DMS153 treated with DMSO at 0.1 percent for 48 hours (cell line): ENCODE measurements at regions not wholly inside any gene's neighbourhood (a gene's known extent, or its start where the extent isn't known, plus 50 kb on each side); places are given as distances from the start of the nearest gene placed in this dataset.
"Not testable (repeated sequence)": the region's sequence is repeated elsewhere in the genome, so short reads cannot be mapped to it uniquely, and the experiment has no call there.

Experiments used
- DNase-seq: peaks from one replicate; lab custom pipeline; 2025; ENCODE audit not compliant: unreplicated experiment; lab: John Stamatoyannopoulos, UW

- DNase-seq, result no peak
Measured at GRCh38 chr6:144429753-144430152, 144.6 kb downstream of the UTRN start.

DNA sequence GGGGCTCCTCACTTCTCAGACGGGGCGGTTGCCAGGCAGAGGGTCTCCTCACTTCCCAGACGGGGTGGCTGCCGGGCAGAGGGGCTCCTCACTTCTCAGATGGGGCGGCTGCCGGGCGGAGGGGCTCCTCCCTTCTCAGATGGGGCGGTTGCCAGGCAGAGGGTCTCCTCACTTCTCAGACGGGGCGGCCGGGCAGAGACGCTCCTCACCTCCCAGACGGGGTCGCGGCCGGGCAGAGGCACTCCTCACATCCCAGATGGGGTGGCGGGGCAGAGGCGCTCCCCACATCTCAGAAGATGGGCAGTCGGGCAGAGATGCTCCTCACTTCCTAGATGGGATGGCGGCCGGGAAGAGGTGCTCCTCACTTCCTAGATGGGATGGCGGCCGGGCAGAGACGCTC is 148.3 kb downstream of the UTRN start:
- DNase-seq, result not testable (repeated sequence)

GRCh38 chr6:144434308-144434990 is 149.3 kb downstream of the UTRN start:
- no peak for DNase-seq

GRCh38 chr6:144435602-144436426 is 150.7 kb downstream of the UTRN start:
- no peak for DNase-seq

DNA sequence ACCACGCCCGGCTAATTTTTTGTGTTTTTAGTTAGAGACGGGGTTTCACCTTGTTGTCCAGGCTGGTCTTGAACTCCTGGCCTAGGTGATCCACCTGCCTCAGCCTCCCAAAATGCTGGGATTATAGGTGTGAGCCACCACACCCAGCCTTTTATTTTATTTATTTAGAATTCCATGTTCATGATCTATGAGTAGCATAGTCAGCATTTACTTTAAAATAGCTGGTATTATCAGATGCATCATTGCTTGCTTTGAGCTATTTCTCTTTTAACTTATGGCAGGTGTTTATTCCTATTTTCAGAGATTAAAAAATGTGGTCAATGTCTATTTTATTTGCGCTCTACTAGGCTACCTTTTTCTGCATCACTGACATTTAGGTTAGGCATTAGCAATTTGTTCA is 152.0 kb downstream of the UTRN start:
- no peak for DNase-seq

GRCh38 chr6:144438103-144438502 is 153.0 kb downstream of the UTRN start:
- DNase-seq, result no peak

DNA sequence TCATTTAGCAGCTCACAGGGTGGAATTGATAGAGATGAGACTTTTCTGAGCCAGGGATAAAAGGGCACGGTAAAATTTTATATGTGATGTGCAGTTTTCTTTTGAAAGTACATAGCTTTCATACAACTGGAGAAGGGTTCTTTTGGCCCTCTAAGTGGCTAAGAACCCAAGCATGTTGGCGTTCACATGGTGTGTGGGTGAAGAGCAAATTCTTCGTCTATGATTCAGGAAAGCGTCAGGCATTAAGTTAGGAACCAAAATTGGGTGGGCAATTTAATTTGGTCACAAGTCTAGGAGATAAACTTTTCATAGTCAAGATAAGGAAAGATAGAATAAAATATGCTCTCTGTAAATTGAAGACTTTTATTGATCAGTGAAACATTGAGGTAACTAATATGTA is 153.9 kb downstream of the UTRN start:
- no peak for DNase-seq

GRCh38 chr6:144441801-144442200 is 156.7 kb downstream of the UTRN start:
- DNase-seq, result not testable (repeated sequence)

- DNase-seq, result no peak
Measured at GRCh38 chr6:144443157-144443556, 158.0 kb downstream of the UTRN start.

GRCh38 chr6:144447472-144447871 is 162.3 kb downstream of the UTRN start:
- DNase-seq, result no peak

GRCh38 chr6:144449218-144449617 is 164.1 kb downstream of the UTRN start:
- DNase-seq, result no peak

DNA sequence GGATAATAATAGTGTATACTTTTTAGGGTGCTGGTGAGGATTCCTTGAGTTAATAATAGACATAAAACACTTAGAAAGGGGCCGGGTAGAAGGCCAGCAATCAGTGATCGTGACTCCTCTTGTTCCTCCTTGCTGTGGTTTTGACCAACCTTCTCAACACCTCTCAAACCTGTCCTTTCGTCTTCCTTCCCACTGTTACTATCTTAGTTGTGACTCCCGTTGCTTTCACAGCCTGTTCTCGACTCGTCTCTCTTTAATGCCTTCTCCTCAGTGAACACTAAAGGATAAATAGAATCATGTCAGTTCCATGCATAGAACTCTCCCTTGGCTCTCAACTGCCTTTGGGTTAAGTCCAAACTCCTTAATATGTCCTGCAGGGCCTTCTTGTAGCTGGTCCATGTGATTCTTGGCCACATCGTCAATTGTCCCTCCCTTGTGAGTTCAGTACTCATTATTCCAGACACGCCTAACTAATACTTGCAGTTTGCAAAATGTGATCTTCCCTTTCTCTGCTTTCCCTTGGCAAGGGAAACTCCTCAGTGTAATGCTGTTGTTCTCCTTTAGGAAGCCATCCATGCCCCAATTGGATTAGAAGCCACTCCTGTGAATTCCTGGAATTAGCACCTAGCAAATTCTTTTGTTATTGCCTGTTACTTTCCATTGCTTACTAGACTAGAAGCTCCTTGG is 164.9 kb downstream of the UTRN start:
- DNase-seq, result no peak

DNA sequence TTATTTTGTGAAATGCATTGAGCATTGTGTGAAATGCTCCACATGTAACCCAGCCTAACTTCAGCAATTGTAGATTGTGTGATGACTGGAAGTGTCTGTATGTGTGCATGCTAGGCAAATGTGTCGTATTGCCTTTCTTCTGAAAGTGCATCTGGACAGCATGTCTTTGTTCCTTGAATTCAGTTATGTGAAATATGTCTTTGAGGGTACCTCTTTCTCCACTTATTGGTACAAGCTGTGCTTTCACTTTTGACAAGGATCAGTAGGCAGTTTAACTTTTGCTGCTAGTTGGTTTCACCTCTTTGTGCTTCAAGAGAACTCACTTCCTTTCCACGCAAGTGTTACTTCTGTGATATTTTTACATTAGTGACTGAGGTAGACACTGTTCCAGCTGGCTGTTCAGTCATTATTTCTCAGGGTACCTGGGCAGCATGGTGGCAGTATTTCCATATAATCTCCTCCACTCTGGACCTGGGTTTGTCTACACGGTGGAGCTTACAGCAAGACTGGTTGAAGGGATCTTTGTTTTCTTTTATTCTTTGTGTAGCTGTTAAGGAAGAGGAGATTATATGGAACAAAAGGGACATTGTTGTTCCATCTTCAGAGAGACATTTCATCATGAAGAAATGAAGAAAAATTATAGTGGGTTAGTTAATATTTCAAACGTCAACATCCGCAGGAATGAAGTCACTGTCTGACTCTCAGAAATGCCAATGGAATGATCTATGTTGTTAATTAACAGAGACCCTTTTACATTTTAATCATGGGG is 175.4 kb downstream of the UTRN start:
- DNase-seq, result no peak

- no peak for DNase-seq
Measured at GRCh38 chr6:144462058-144462457, 176.9 kb downstream of the UTRN start.

DNA sequence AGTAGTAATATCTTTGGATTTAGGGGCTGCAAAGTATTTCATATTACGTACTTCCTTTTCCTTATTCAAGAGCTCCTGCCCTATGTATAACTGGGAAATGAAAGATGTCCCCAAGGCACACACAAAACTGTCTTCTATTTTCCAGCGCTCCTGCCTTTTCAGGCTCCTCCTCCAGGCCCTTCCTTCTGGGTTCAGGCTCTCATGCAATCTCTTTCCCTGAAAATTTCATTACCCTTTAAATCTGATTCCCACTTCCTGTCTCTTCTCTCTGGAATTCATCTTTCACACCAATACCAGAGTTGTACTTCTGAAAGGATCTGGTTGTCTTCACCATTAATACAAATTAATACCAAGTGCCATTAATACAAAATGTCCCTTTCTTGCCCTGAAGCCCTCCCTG is 181.6 kb downstream of the UTRN start:
- DNase-seq, result no peak

DNA sequence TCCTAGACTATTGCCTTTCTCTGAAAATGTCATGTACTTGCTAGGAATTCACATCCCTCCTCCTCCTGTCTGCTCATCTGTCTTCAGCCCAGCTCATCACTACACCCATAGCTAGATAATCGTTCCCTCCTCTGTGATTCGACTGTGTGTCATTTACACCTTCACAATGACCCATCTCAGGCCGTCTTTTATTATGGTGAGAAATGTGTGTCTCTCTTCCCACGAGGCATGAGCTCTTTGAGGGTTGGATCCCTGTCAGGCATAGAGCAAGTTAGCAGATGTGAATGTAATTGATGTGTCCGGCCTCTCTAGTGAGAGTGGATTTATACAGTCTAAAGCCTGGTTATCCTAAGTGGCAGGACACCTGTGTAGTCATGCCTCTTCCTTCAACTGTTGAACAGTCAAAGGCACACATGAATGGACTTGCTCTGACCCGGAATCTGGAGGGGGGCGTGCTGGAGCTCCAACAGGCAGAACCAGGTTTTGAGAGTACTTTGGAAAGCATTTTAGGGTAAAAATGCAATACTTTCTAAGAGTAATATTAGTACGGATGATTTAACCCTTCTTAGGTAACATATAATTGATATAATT is 182.1 kb downstream of the UTRN start:
- no peak for DNase-seq

DNA sequence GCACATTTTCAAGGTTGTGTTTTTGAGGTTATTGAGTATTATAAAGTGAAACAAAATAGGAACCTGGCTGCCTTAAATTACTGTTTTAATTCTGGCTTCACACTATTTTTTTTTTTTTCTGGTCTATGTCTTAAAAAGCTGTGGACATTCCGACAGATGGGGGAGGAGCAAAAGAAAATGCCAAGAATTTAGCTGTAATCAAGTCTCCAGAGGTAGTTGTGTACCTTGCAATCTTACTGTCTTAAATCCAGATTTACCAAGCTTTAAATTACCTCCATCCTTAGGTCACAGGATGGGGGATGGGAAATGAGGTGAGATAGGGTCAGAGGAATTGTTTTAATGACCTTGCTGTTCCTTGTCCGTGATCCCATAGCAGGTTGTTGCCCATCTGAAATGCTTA is 182.8 kb downstream of the UTRN start:
- DNase-seq, result no peak

GRCh38 chr6:144468709-144469108 is 183.6 kb downstream of the UTRN start:
- DNase-seq, result no peak

DNA sequence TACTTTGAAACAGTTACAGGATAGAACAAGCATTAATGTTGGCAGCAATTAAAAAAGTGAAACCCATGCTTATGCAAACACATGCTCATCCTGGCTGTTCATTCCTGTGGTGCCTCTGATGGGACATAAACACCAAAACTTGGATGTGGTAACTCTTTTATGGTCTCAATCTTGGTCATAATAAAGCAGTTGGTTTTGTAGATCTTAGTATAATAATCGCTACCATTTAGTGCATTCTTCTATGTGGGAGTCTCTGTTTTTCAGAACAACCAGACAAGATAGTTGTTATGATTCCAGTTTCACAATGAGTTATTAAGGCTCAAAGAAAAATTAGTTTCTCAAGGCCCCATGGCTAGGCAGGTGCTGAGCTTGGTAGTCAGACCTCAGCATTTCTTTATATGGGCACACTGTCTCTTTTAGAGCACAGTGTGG is 184.0 kb downstream of the UTRN start:
- DNase-seq, result no peak

- DNase-seq, result not testable (repeated sequence)
Measured at GRCh38 chr6:144470201-144470600, 185.1 kb downstream of the UTRN start.

DNA sequence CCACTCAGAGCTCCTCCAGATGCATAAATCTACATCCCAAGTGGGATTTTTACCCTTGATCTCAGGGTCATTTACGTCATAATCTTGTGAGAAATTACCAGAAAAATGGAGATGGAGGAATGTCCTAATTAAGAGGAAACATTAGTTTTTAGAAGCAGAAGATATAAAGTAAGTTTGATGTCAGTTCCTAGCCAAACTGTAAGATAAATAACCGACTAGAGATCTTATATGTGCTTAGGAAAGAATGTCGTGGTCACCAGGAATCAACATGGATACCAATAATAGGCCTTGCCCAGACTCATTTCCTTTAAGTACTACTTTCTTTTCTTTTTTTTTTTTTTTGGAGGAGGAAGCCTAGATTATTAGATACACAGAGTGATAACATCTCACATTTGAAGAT is 186.9 kb downstream of the UTRN start:
- no peak for DNase-seq
